ENCODE measurements at regions not wholly inside any gene's neighbourhood (a gene's known extent, or its start where the extent isn't known, plus 50 kb on each side); places are given as distances from the start of the nearest gene placed in this dataset.

DNA sequence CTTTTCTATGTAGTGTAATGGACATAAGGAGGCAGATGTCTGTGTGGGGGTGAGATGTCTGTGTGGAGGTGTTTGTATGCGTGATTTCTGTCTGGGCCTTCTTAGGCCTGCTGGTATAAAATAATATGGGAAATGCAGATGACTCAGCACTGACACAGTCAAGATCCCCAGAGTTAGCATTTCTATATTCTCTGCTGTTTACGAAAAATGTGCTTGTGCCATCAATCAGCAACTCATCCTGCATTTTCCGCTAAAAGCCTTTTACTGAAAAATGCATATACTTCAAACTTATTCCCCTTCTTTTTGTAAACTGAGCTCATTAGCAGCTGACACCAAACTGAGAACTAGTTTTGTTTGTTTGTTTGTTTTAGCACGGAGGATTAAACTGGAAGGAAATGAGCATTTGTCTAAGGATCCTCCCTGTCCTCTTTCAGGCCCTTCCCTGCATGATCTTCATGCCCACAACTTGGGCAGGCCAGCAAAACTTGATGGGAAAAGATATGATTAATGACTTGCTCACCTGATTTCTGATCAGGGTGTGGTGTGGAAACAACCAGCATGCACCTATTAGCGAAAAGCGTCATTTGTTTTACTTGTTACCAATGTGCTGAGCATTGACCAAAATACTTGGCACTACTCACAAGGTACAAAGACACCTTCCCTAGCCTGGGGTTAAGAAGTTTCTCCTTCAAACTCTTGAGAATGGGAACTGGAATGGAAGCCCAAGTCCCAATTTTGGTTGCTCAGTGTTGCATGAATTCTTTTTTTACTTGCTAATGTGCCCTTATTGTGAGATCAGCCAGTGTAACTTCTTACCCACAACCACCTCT lies 77.4 kb downstream of the NDUFS5 start:
- ATAC-seq, result no peak
- H3K4me3 ChIP-seq (ENCODE audit: low read length), result no peak overlapping the region
- peaks cover 0 to 10% (median 0%) of the 10 kb centered on the region in 5 donors for H3K27me3 Mint-ChIP-seq

GRCh38 chr1:39104158-39105060 lies 78.3 kb downstream of the NDUFS5 start:
- peaks cover 0 to 3% (median 0%) of the 10 kb centered on the region in 5 donors for H3K36me3 Mint-ChIP-seq
- H3K27me3 Mint-ChIP-seq, result peaks cover 0 to 10% (median 0%) of the 10 kb centered on the region in 5 donors
- ChIA-PET POLR2A (interaction anchor here (1.0 kb wide), 1 partner anchor 87 kb away, joined by 3 read pairs; no protein-coding TSS in a partner anchor), CTCF (interaction anchor here (1.1 to 2.4 kb wide), 2 partner anchors 88 to 154 kb away, joined by 7 to 11 read pairs; no protein-coding TSS in a partner anchor)
- no peak for ATAC-seq
- no peak overlapping the region for H3K27ac ChIP-seq (ENCODE audit: low read depth, low read length)
- no peaks in the 10 kb centered on the region for H3K9me3 Mint-ChIP-seq
- no peaks in the 10 kb centered on the region for H3K27me3 ChIP-seq (ENCODE audit: control insufficient read depth in 2 of 2, insufficient read depth in 2 of 2, low read length in 2 of 2)
- peak overlapping the region in 5 of 9 donors; percentile 4 to 73 (median 58) for H3K27ac Mint-ChIP-seq
- peak overlapping the region in 8 of 10 donors; percentile 26 to 85 (median 74) for H3K4me3 Mint-ChIP-seq
- H3K36me3 ChIP-seq (ENCODE audit: control insufficient read depth in 2 of 3, insufficient read depth in 3 of 3, low read length in 3 of 3), result no peaks in the 10 kb centered on the region
- no peak overlapping the region for H3K4me3 ChIP-seq (ENCODE audit: low read length)
- intact Hi-C loops (cut with micrococcal nuclease), result loop anchor here in 1 of 2 donors (2.0 kb wide), 2 partner anchors 78 to 304 kb away; no protein-coding TSS in a partner anchor
- peaks cover 8 to 14% of the 10 kb centered on the region in 2 donors for H3K4me1 ChIP-seq (ENCODE audit: control insufficient read depth in 2 of 2, insufficient read depth in 2 of 2, low read length in 2 of 2)
- no peaks in the 10 kb centered on the region for H3K9me3 ChIP-seq (ENCODE audit: control insufficient read depth in 2 of 3, low read length in 3 of 3)
- H3K4me1 Mint-ChIP-seq, result peaks cover 20 to 38% (median 34%) of the 10 kb centered on the region in 7 donors
- DNase-seq, result no peak

More for the DNA sequence above, 77.4 kb downstream of the NDUFS5 start:
- intact Hi-C loops (cut with micrococcal nuclease), result loop anchor here (2.0 kb wide), 3 partner anchors 79 to 435 kb away; no protein-coding TSS in a partner anchor
- ChIA-PET CTCF (interaction anchor here (0.8 to 2.4 kb wide), 4 partner anchors 14 to 155 kb away, joined by 3 to 11 read pairs (median 9); no protein-coding TSS in a partner anchor), POLR2A (interaction anchor here (0.7 to 1.0 kb wide), 2 partner anchors 84 to 88 kb away, joined by 3 read pairs; no protein-coding TSS in a partner anchor)
- Histone ChIP-seq H3K9me3 (ENCODE audit: control insufficient read depth in 2 of 3, low read length in 3 of 3) (no peaks in the 10 kb centered on the region), H3K27me3 (ENCODE audit: control insufficient read depth in 2 of 2, insufficient read depth in 2 of 2, low read length in 2 of 2) (no peaks in the 10 kb centered on the region), H3K4me1 (ENCODE audit: control insufficient read depth in 2 of 2, insufficient read depth in 2 of 2, low read length in 2 of 2) (peaks cover 8 to 14% of the 10 kb centered on the region in 2 donors), H3K27ac (ENCODE audit: low read depth, low read length) (no peak overlapping the region), H3K36me3 (ENCODE audit: control insufficient read depth in 2 of 3, insufficient read depth in 3 of 3, low read length in 3 of 3) (no peaks in the 10 kb centered on the region)
- no peaks in the 10 kb centered on the region for H3K9me3 Mint-ChIP-seq
- peaks cover 23 to 42% (median 38%) of the 10 kb centered on the region in 7 donors for H3K4me1 Mint-ChIP-seq
- H3K4me3 Mint-ChIP-seq, result peak overlapping the region in 8 of 10 donors; percentile 26 to 85 (median 73)
- DNase-seq, result no peak
- H3K36me3 Mint-ChIP-seq, result peaks cover 0 to 3% (median 0%) of the 10 kb centered on the region in 5 donors
- H3K27ac Mint-ChIP-seq, result peak overlapping the region in 6 of 9 donors; percentile 0 to 75 (median 50)

DNA sequence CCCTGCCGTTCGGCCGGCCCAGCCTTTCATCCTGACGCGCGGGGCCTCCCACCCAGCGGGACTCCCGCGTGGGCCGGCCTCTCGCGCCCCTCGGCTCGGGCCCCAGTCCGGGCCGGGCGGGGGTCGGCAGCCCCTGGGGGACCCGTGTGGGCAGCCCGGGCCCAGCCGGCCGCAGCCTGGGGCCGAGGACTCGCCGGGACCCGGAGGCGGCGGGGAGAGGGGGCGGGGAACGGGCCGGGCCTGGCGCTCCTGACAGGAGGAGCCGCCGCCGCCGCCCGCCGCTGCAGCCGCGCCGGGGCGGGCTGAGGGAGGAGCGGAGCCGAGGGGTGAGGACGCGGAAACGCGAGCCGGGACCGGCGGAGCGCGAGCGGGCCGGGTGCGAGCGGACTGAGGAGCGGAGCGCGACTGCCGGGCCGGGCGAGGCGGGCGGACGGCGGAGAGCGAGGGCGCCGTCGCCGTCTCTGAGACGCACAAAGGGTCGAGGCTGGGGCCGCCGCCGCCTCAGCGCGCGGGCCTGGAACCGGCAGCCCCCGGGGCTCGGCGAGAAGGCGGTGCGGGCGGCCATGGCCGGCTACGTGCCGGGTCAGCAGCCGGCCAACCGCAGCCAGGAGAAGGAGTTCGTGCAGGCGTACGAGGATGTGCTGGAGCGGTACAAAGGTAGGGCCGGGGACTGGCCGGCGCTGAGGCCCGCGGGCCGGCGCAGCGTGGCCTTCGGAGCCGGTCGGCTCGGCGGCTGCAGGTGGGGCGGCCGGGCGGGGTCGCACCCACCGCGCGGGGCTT lies 79.1 kb downstream of the NDUFS5 start:
- Mint-ChIP-seq H3K4me3 (peak overlapping the region in 6 of 10 donors; percentile 50 to 88 (median 72)), H3K9me3 (no peaks in the 10 kb centered on the region), H3K4me1 (peaks cover 22 to 38% (median 34%) of the 10 kb centered on the region in 7 donors), H3K27ac (no peak overlapping the region), H3K36me3 (peaks cover 0 to 3% (median 0%) of the 10 kb centered on the region in 5 donors), H3K27me3 (peaks cover 0 to 10% (median 3%) of the 10 kb centered on the region in 5 donors)
- H3K27me3 ChIP-seq (ENCODE audit: control insufficient read depth in 2 of 2, insufficient read depth in 2 of 2, low read length in 2 of 2), result no peaks in the 10 kb centered on the region
- CTCF ChIA-PET, result interaction anchor here (0.6 to 1.3 kb wide), 5 partner anchors 10 to 1278 kb away, joined by 3 to 4 read pairs (median 3); no protein-coding TSS in a partner anchor
- DNase-seq (peak; percentile 34 to 76 (median 50)), ATAC-seq (peak; percentile 83)
- H3K4me1 ChIP-seq (ENCODE audit: control insufficient read depth in 2 of 2, insufficient read depth in 2 of 2, low read length in 2 of 2), result peaks cover 8 to 14% of the 10 kb centered on the region in 2 donors
- intact Hi-C loops (cut with micrococcal nuclease), result loop anchor here in 1 of 2 donors (2.0 kb wide), 2 partner anchors 78 to 304 kb away; no protein-coding TSS in a partner anchor
- POLR2A ChIA-PET, result interaction anchor here (0.9 to 1.0 kb wide), 2 partner anchors 100 to 1587 kb away, joined by 3 to 4 read pairs; partner anchors contain the start of gene NFYC
- no peaks in the 10 kb centered on the region for H3K9me3 ChIP-seq (ENCODE audit: control insufficient read depth in 2 of 3, low read length in 3 of 3)
- no peaks in the 10 kb centered on the region for H3K36me3 ChIP-seq (ENCODE audit: control insufficient read depth in 2 of 3, insufficient read depth in 3 of 3, low read length in 3 of 3)
- H3K4me3 ChIP-seq (ENCODE audit: low read length), result peak overlapping the region; percentile 64
- peak overlapping the region; percentile 0 for H3K27ac ChIP-seq (ENCODE audit: low read depth, low read length)

GRCh38 chr1:39105841-39106765 lies 80.0 kb downstream of the NDUFS5 start:
- Histone ChIP-seq H3K27ac (ENCODE audit: low read depth, low read length) (peak overlapping the region; percentile 0), H3K4me1 (ENCODE audit: control insufficient read depth in 2 of 2, insufficient read depth in 2 of 2, low read length in 2 of 2) (peaks cover 8 to 14% of the 10 kb centered on the region in 2 donors), H3K9me3 (ENCODE audit: control insufficient read depth in 2 of 3, low read length in 3 of 3) (no peaks in the 10 kb centered on the region), H3K4me3 (ENCODE audit: low read length) (peak overlapping the region; percentile 64), H3K36me3 (ENCODE audit: control insufficient read depth in 2 of 3, insufficient read depth in 3 of 3, low read length in 3 of 3) (no peaks in the 10 kb centered on the region), H3K27me3 (ENCODE audit: control insufficient read depth in 2 of 2, insufficient read depth in 2 of 2, low read length in 2 of 2) (no peaks in the 10 kb centered on the region)
- H3K4me1 Mint-ChIP-seq, result peaks cover 22 to 38% (median 34%) of the 10 kb centered on the region in 7 donors
- POLR2A ChIA-PET, result interaction anchor here (0.6 to 1.0 kb wide), 5 partner anchors 12 to 1586 kb away, joined by 3 to 4 read pairs (median 3); partner anchors contain the start of gene NFYC
- CTCF ChIA-PET, result interaction anchor here (0.6 to 1.3 kb wide), 8 partner anchors 9 to 1277 kb away, joined by 3 to 5 read pairs (median 3); no protein-coding TSS in a partner anchor
- no peaks in the 10 kb centered on the region for H3K9me3 Mint-ChIP-seq
- ATAC-seq, result peak; percentile 19
- H3K36me3 Mint-ChIP-seq, result peaks cover 0 to 3% (median 0%) of the 10 kb centered on the region in 5 donors
- peak in 2 of 9 donors; percentile 38 to 42 for DNase-seq
- H3K4me3 Mint-ChIP-seq, result peak overlapping the region in 6 of 10 donors; percentile 80 to 93 (median 88)
- peak overlapping the region in 7 of 9 donors; percentile 42 to 76 (median 61) for H3K27ac Mint-ChIP-seq
- intact Hi-C loops (cut with micrococcal nuclease), result loop anchor here in 1 of 2 donors (2.0 kb wide), 2 partner anchors 77 to 303 kb away; no protein-coding TSS in a partner anchor
- H3K27me3 Mint-ChIP-seq, result peaks cover 0 to 10% (median 4%) of the 10 kb centered on the region in 5 donors
